B cell (primary cell): ENCODE measurements at regions not wholly inside any gene's neighbourhood (a gene's known extent, or its start where the extent isn't known, plus 50 kb on each side); places are given as distances from the start of the nearest gene placed in this dataset.

Experiments used
- ATAC-seq: fragments of 200-7000 bp; cut with Tn5 transposase; one replicate; pipeline ENCODE4 v1.10.0; 2021; ENCODE audit warnings: low read depth, mild to moderate bottlenecking, moderate number of reproducible peaks, moderate library complexity
- CTCF ChIA-PET: fragments of 350-600 bp; sonication (Branson Sonifier 250); formaldehyde crosslinking; loops from one replicate; lab custom pipeline; 2021; ENCODE audit warnings: antibody characterized with exemption, inconsistent platforms; lab: Charles Lee
- POLR2A ChIA-PET: fragments of 350-600 bp; sonication (Branson Sonifier 250); formaldehyde crosslinking; loops from one replicate; lab custom pipeline; 2021; ENCODE audit warnings: antibody characterized with exemption; lab: Charles Lee
- DNase-seq: peaks from one replicate; pipeline ENCODE4 v3.0.0; 2013
- H2AFZ ChIP-seq: 2 replicates; pipeline ENCODE4 v1.6.1; 2012; ENCODE audit warnings: mild to moderate bottlenecking, low read depth, low read length; ENCODE audit not compliant: insufficient read depth, poor library complexity, severe bottlenecking
- H3K27ac ChIP-seq, 2 donors: 1 replicate in 1 of 2; 2 replicates in 1 of 2; pipeline ENCODE4 v1.5.1; 2012 to 2013; ENCODE audit warnings: low read length in 2 of 2, mild to moderate bottlenecking in 2 of 2, moderate library complexity in 1 of 2
- H3K27me3 ChIP-seq, 4 experiments: fragments of 200-600 bp in 1 of 4; sonication (generic) in 1 of 4; replicated peaks in 1 of 4; 1 replicate in 2 of 4; 2 replicates in 2 of 4; pipeline versions ENCODE4 v1.6.1 to v1.7.0; 2013 to 2016; ENCODE audit warnings: low read length in 3 of 4, mild to moderate bottlenecking in 2 of 4, mixed read lengths in 1 of 4, moderate library complexity in 1 of 4; ENCODE audit not compliant: insufficient read depth in 4 of 4, control insufficient read depth in 3 of 4; ENCODE audit errors: control extremely low read depth in 1 of 4
- H3K36me3 ChIP-seq, 2 experiments: replicated peaks in 1 of 2; 1 replicate in 1 of 2; 2 replicates in 1 of 2; pipeline versions ENCODE4 v1.6.1 to v1.7.1; 2013; ENCODE audit warnings: low read length in 1 of 2; ENCODE audit not compliant: insufficient read depth in 2 of 2, control insufficient read depth in 1 of 2; ENCODE audit errors: control extremely low read depth in 1 of 2, extremely low read depth in 1 of 2
- H3K4me1 ChIP-seq, 2 donors: fragments of 200-600 bp in 1 of 2; sonication (generic) in 1 of 2; 1 replicate in 1 of 2; 2 replicates in 1 of 2; pipeline versions ENCODE4 v1.5.1 to v1.6.1; 2013 to 2017; ENCODE audit warnings: low read length in 2 of 2; ENCODE audit not compliant: control insufficient read depth in 2 of 2, insufficient read depth in 2 of 2
- H3K4me2 ChIP-seq: replicated peaks from 2 replicates; pipeline ENCODE3; 2012; ENCODE audit warnings: mild to moderate bottlenecking, low read depth, low read length; ENCODE audit not compliant: poor library complexity, severe bottlenecking
- H3K4me3 ChIP-seq, 5 experiments: fragments of 200-600 bp in 1 of 5; sonication (generic) in 1 of 5; 1 replicate in 3 of 5; 2 replicates in 2 of 5; pipeline versions ENCODE4 v1.5.1 to v1.7.0; 2011 to 2016; ENCODE audit warnings: low read length in 4 of 5, mild to moderate bottlenecking in 4 of 5, low read depth in 2 of 5, control low read depth in 1 of 5, moderate library complexity in 1 of 5; ENCODE audit not compliant: insufficient read depth in 1 of 5; ENCODE audit errors: control extremely low read depth in 1 of 5, extremely low read depth in 1 of 5
- H3K79me2 ChIP-seq: fragments of 200-600 bp; sonication (generic); one replicate; pipeline ENCODE4 v1.6.0; 2016; ENCODE audit warnings: low read length; ENCODE audit not compliant: control insufficient read depth, insufficient read depth
- H3K9ac ChIP-seq: fragments of 200-600 bp; sonication (generic); 2 replicates; pipeline ENCODE4 v1.6.1; 2017; ENCODE audit warnings: mild to moderate bottlenecking, low read length, moderate library complexity
- H3K9me3 ChIP-seq, 3 donors: one replicate each; pipeline versions ENCODE4 v1.6.1 to v1.7.1; 2013; ENCODE audit warnings: low read length in 2 of 3; ENCODE audit not compliant: control insufficient read depth in 2 of 3, insufficient read depth in 1 of 3; ENCODE audit errors: control extremely low read depth in 1 of 3
- H4K20me1 ChIP-seq: 2 replicates; pipeline ENCODE4 v1.6.0; 2012; ENCODE audit warnings: mild to moderate bottlenecking, low read length; ENCODE audit not compliant: insufficient read depth, control insufficient read depth, poor library complexity, severe bottlenecking
- H3K27ac Mint-ChIP-seq: one replicate; pipeline ENCODE4 v1.8.0; 2021; ENCODE audit warnings: mixed read lengths
- H3K27me3 Mint-ChIP-seq: one replicate; pipeline ENCODE4 v1.8.0; 2021; ENCODE audit warnings: mixed read lengths
- H3K4me1 Mint-ChIP-seq: one replicate; pipeline ENCODE4 v1.8.0; 2021; ENCODE audit warnings: mixed read lengths
- H3K4me3 Mint-ChIP-seq: one replicate; pipeline ENCODE4 v1.8.0; 2021; ENCODE audit warnings: mixed read lengths
- H3K9me3 Mint-ChIP-seq: one replicate; pipeline ENCODE4 v1.8.0; 2022; ENCODE audit warnings: mixed read lengths; ENCODE audit not compliant: insufficient read depth
- EZH2 ChIP-seq: IDR thresholded peaks from 2 replicates; pipeline ENCODE4 v1.6.1; 2012; ENCODE audit warnings: borderline replicate concordance, low read depth, mild to moderate bottlenecking, moderate library complexity, low read length; ENCODE audit not compliant: insufficient read depth, poor library complexity, severe bottlenecking
- WGBS: methylation state at CpG from one replicate; pipeline ENCODE4 v1.1.5; 2013; ENCODE audit warnings: missing lambda C conversion rate; ENCODE audit not compliant: insufficient coverage; 5-methylcytosine and 5-hydroxymethylcytosine counted together
- intact Hi-C: fragments of 100-400 bp; cut with micrococcal nuclease; formaldehyde crosslinking; loops from one replicate; pipeline ENCODE4 v1.10.0; 2022
- TF ChIP-seq, protein P1 (sequence below): fragments of 200-600 bp; IDR thresholded peaks from one replicate; pipeline ENCODE4 v1.8.0; 2022; ENCODE audit warnings: antibody characterized with exemption, mild to moderate bottlenecking

- Histone ChIP-seq H3K4me3 (no peak overlapping the region), H3K27me3 (no peaks in the 10 kb centered on the region), H3K4me2 (no peak overlapping the region), H3K4me1 (peaks cover 27 to 32% of the 10 kb centered on the region in 2 donors), H3K9ac (no peak overlapping the region), H3K36me3 (no peaks in the 10 kb centered on the region), H3K79me2 (no peaks in the 10 kb centered on the region), H3K27ac (no peak overlapping the region), H2AFZ (no peak overlapping the region), H3K9me3 (peaks cover 0 to 5% (median 0%) of the 10 kb centered on the region in 3 donors), H4K20me1 (no peaks in the 10 kb centered on the region)
- no peak overlapping the region for H3K4me3 Mint-ChIP-seq
- peaks cover 28% of the 10 kb centered on the region for H3K4me1 Mint-ChIP-seq
- H3K27ac Mint-ChIP-seq, result no peak overlapping the region
- WGBS, result no CpG with 5 or more reads among the region's 1 CpG
- intact Hi-C loops, result no loop called here
- CTCF ChIA-PET, result no interaction called here
- ATAC-seq, result no peak
- no peaks in the 10 kb centered on the region for H3K27me3 Mint-ChIP-seq
- no peaks in the 10 kb centered on the region for H3K9me3 Mint-ChIP-seq
- no peak for TF ChIP-seq EZH2
- no peak for DNase-seq
- POLR2A ChIA-PET, result no interaction called here
Observed at GRCh38 chr5:158593925-158594324, 505.8 kb downstream of the EBF1 start.

GRCh38 chr5:158591301-158591863, 508.3 kb downstream of the EBF1 start:
- ATAC-seq (no peak), DNase-seq (no peak)
- Histone ChIP-seq H2AFZ (no peak overlapping the region), H3K4me2 (no peak overlapping the region), H3K9me3 (no peaks in the 10 kb centered on the region), H4K20me1 (no peaks in the 10 kb centered on the region), H3K36me3 (no peaks in the 10 kb centered on the region), H3K27ac (no peak overlapping the region), H3K27me3 (no peaks in the 10 kb centered on the region), H3K4me3 (no peak overlapping the region), H3K79me2 (no peaks in the 10 kb centered on the region), H3K9ac (no peak overlapping the region), H3K4me1 (peaks cover 15 to 17% of the 10 kb centered on the region in 2 donors)
- intact Hi-C loops, result no loop called here
- TF ChIP-seq, protein P1, sequence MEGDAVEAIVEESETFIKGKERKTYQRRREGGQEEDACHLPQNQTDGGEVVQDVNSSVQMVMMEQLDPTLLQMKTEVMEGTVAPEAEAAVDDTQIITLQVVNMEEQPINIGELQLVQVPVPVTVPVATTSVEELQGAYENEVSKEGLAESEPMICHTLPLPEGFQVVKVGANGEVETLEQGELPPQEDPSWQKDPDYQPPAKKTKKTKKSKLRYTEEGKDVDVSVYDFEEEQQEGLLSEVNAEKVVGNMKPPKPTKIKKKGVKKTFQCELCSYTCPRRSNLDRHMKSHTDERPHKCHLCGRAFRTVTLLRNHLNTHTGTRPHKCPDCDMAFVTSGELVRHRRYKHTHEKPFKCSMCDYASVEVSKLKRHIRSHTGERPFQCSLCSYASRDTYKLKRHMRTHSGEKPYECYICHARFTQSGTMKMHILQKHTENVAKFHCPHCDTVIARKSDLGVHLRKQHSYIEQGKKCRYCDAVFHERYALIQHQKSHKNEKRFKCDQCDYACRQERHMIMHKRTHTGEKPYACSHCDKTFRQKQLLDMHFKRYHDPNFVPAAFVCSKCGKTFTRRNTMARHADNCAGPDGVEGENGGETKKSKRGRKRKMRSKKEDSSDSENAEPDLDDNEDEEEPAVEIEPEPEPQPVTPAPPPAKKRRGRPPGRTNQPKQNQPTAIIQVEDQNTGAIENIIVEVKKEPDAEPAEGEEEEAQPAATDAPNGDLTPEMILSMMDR, result no peak
- no peak for TF ChIP-seq EZH2
- H3K27me3 Mint-ChIP-seq, result peaks cover 4% of the 10 kb centered on the region
- ChIA-PET POLR2A (no interaction called here), CTCF (no interaction called here)
- no peaks in the 10 kb centered on the region for H3K9me3 Mint-ChIP-seq
- no peak overlapping the region for H3K27ac Mint-ChIP-seq
- peaks cover 16% of the 10 kb centered on the region for H3K4me1 Mint-ChIP-seq
- 84% methylated on average over 4 of the region's 7 CpGs for WGBS
- H3K4me3 Mint-ChIP-seq, result no peak overlapping the region
